ENCODE measurements at regions not wholly inside any gene's neighbourhood (a gene's known extent, or its start where the extent isn't known, plus 50 kb on each side); places are given as distances from the start of the nearest gene placed in this dataset.
"Not testable (repeated sequence)": the region's sequence is repeated elsewhere in the genome, so short reads cannot be mapped to it uniquely, and the experiment has no call there.

DNA sequence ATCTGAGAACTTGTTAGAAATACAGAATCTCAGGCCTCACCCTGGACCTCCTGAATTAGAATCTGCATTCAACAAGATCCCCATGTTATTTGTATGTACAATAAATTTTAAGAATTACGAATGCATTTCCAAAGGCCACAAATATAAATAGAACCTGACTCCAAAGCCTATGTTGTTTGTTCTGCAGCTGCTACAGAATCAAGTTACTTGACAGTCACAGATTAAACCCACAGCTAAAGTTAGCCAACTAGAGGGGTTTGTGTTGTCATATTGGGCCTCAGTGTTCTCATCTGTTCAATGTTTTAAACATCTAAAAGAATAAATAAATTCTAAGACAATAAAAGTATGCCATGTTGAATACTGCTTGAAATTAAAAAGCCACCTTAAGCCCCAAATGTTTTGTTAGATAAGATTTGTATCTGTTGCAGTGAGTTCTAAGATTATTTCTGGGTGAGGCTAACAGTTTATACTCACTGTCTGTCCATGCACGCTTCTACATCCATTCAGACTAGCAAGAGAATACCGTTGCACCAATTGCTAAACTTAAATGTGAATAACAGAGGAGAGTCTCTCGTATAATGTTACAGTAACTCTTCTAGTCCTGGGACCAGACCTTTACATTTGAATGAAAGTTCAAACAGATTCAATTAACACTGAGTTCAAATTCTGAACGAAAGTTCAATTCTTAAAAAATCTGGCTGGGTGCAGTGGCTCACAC is 200.4 kb downstream of the MEMO1 start:
- Mint-ChIP-seq H3K27ac (no peak overlapping the region), H3K4me3 (no peak overlapping the region), H3K4me1 (ENCODE audit: low read depth) (peaks cover 17% of the 10 kb centered on the region), H3K27me3 (no peaks in the 10 kb centered on the region), H3K36me3 (ENCODE audit: low read depth) (no peaks in the 10 kb centered on the region), H3K9me3 (no peaks in the 10 kb centered on the region)
- TF ChIP-seq, protein P1, sequence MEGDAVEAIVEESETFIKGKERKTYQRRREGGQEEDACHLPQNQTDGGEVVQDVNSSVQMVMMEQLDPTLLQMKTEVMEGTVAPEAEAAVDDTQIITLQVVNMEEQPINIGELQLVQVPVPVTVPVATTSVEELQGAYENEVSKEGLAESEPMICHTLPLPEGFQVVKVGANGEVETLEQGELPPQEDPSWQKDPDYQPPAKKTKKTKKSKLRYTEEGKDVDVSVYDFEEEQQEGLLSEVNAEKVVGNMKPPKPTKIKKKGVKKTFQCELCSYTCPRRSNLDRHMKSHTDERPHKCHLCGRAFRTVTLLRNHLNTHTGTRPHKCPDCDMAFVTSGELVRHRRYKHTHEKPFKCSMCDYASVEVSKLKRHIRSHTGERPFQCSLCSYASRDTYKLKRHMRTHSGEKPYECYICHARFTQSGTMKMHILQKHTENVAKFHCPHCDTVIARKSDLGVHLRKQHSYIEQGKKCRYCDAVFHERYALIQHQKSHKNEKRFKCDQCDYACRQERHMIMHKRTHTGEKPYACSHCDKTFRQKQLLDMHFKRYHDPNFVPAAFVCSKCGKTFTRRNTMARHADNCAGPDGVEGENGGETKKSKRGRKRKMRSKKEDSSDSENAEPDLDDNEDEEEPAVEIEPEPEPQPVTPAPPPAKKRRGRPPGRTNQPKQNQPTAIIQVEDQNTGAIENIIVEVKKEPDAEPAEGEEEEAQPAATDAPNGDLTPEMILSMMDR (IDR thresholded peaks at IDR 0.05), result no peak
- Histone ChIP-seq H3K36me3 (ENCODE audit: insufficient read depth, low read length) (no peaks in the 10 kb centered on the region), H3K27me3 (ENCODE audit: control insufficient read depth in 1 of 2, insufficient read depth in 2 of 2, low read length in 2 of 2) (no peaks in the 10 kb centered on the region), H3K4me3 (ENCODE audit: low read length) (no peak overlapping the region), H3K27ac (ENCODE audit: low read depth in 1 of 2, low read length in 2 of 2) (no peak overlapping the region), H3K4me1 (ENCODE audit: insufficient read depth, low read length) (peaks cover 9% of the 10 kb centered on the region), H3K9me3 (ENCODE audit: control insufficient read depth in 1 of 2, insufficient read depth in 1 of 2, low read length in 2 of 2) (no peaks in the 10 kb centered on the region)
- DNase-seq (no peak), ATAC-seq (ENCODE audit: poor library complexity) (no peak)
- intact Hi-C loops (cut with DNase I, micrococcal nuclease), result no loop called here
- POLR2A ChIA-PET, result no interaction called here
- CTCF ChIA-PET, result no interaction called here

DNA sequence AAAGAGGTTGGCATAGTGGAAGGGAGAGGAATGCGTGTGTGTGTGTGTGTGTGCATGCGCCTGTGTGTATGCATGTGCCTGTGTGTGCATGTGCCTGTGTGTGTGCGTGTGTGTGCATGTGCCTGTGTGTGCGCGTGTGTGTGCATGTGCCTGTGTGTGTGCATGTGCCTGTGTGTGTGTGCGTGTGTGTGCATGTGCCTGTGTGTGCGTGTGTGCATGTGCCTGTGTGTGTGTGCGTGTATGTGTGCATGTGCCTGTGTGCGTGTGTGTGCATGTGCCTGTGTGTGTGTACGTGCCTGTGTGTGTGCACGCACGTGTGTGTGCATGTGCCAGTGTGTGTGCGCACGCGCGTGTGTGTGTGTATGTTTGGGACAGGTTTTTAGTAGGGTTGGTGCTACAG is 205.1 kb downstream of the MEMO1 start:
- DNase-seq (no peak), ATAC-seq (ENCODE audit: poor library complexity) (no peak)
- no peaks in the 10 kb centered on the region for H3K36me3 Mint-ChIP-seq (ENCODE audit: low read depth)
- intact Hi-C loops (cut with DNase I, micrococcal nuclease), result no loop called here
- H3K27me3 Mint-ChIP-seq, result no peaks in the 10 kb centered on the region
- no peak overlapping the region for H3K27ac Mint-ChIP-seq
- Histone ChIP-seq H3K4me3 (ENCODE audit: low read length) (no peak overlapping the region), H3K36me3 (ENCODE audit: insufficient read depth, low read length) (no peaks in the 10 kb centered on the region), H3K9me3 (ENCODE audit: control insufficient read depth in 1 of 2, insufficient read depth in 1 of 2, low read length in 2 of 2) (no peaks in the 10 kb centered on the region), H3K27ac (ENCODE audit: low read depth in 1 of 2, low read length in 2 of 2) (no peak overlapping the region), H3K27me3 (ENCODE audit: control insufficient read depth in 1 of 2, insufficient read depth in 2 of 2, low read length in 2 of 2) (no peaks in the 10 kb centered on the region), H3K4me1 (ENCODE audit: insufficient read depth, low read length) (no peaks in the 10 kb centered on the region)
- TF ChIP-seq, protein P1 (IDR thresholded peaks at IDR 0.05), result no peak
- H3K9me3 Mint-ChIP-seq, result no peaks in the 10 kb centered on the region
- ChIA-PET CTCF (no interaction called here), POLR2A (no interaction called here)
- no peak overlapping the region for H3K4me3 Mint-ChIP-seq
- H3K4me1 Mint-ChIP-seq (ENCODE audit: low read depth), result no peaks in the 10 kb centered on the region

DNA sequence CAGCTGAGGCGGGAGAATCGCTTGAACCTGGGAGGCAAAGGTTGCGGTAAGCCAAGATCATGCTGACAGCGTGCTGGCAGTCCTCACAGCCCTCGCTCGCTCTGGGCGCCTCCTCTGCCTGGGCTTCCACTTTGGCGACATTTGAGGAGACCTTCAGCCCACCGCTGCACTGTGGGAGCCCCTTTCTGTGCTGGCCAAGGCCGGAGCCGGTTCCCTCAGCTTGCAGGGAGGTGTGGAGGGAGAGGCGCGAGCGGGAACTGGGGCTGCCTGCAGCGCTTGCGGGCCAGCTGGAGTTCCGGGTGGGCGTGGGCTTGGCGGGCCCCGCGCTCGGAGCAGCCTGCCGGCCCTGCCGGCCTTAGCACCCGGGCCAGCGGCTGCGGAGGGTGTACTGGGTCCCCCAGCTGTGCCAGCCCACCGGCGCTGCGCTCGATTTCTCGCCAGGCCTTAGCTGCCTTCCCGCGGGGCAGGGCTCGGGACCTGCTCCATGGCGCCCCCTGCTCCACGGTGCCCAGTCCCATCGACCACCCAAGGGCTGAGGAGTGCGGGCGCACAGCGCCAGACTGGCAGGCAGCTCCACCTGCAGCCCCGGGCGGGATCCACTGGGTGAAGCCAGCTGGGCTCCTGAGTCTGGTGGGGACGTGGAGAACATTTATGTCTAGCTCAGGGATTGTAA is 207.2 kb downstream of the MEMO1 start:
- H3K27ac ChIP-seq (ENCODE audit: low read depth in 1 of 2, low read length in 2 of 2); H3K4me3 Mint-ChIP-seq; H3K27me3 Mint-ChIP-seq; H3K9me3 Mint-ChIP-seq; DNase-seq; H3K4me1 Mint-ChIP-seq (ENCODE audit: low read depth); H3K4me3 ChIP-seq (ENCODE audit: low read length); H3K4me1 ChIP-seq (ENCODE audit: insufficient read depth, low read length); CTCF ChIA-PET; H3K36me3 ChIP-seq (ENCODE audit: insufficient read depth, low read length); POLR2A ChIA-PET; H3K36me3 Mint-ChIP-seq (ENCODE audit: low read depth); H3K27me3 ChIP-seq (ENCODE audit: control insufficient read depth in 1 of 2, insufficient read depth in 2 of 2, low read length in 2 of 2); ATAC-seq (ENCODE audit: poor library complexity); intact Hi-C loops (cut with DNase I, micrococcal nuclease); H3K9me3 ChIP-seq (ENCODE audit: control insufficient read depth in 1 of 2, insufficient read depth in 1 of 2, low read length in 2 of 2); H3K27ac Mint-ChIP-seq: not testable (repeated sequence)

DNA sequence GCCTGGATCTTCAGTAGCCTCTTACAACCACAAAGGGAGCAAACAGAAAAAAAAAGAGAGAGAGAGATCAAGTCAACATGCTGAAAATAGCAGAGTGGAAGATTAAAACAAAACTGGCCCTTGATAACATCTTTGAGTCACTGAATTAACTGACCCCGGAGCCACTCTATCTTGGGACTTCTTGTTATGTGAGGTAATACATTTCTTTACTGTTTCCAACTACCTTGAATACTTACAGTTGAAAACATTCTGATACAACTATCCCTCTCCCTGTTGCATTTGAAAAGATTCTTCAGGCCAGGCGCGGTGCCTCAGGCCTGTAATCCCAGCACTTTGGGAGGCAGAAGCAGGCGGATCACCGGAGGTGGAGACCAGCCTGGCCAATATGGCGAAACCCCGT is 208.1 kb downstream of the MEMO1 start:
- intact Hi-C loops (cut with DNase I, micrococcal nuclease), result no loop called here
- no peaks in the 10 kb centered on the region for H3K36me3 Mint-ChIP-seq (ENCODE audit: low read depth)
- no peak overlapping the region for H3K4me3 ChIP-seq (ENCODE audit: low read length)

DNA sequence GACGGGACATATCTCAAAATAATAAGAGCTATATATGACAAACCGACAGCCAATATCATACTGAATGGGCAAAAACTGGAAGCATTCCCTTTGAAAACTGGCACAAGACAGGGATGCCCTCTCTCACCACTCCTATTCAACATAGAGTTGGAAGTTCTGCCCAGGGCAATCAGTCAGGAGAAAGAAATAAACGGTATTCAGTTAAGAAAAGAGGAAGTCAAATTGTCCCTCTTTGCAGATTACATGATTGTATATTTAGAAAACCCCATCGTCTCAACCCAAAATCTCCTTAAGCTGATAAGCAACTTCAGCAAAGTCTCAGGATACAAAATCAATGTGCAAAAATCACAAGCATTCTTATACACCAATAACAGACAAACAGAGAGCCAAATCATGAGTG is 211.5 kb downstream of the MEMO1 start:
- POLR2A ChIA-PET, result not testable (repeated sequence)

More for the DNA sequence above, 208.1 kb downstream of the MEMO1 start:
- Histone ChIP-seq H3K36me3 (ENCODE audit: insufficient read depth, low read length) (no peaks in the 10 kb centered on the region), H3K4me1 (ENCODE audit: insufficient read depth, low read length) (no peaks in the 10 kb centered on the region), H3K9me3 (ENCODE audit: control insufficient read depth in 1 of 2, insufficient read depth in 1 of 2, low read length in 2 of 2) (no peaks in the 10 kb centered on the region), H3K27me3 (ENCODE audit: control insufficient read depth in 1 of 2, insufficient read depth in 2 of 2, low read length in 2 of 2) (no peaks in the 10 kb centered on the region), H3K27ac (ENCODE audit: low read depth in 1 of 2, low read length in 2 of 2) (no peak overlapping the region)
- ATAC-seq (ENCODE audit: poor library complexity) (no peak), DNase-seq (no peak)
- TF ChIP-seq, protein P1 (IDR thresholded peaks at IDR 0.05), result no peak
- CTCF ChIA-PET, result no interaction called here
- POLR2A ChIA-PET, result no interaction called here
- H3K4me3 Mint-ChIP-seq, result no peak overlapping the region
- peaks cover 12% of the 10 kb centered on the region for H3K27me3 Mint-ChIP-seq
- peaks cover 4% of the 10 kb centered on the region for H3K9me3 Mint-ChIP-seq
- no peak overlapping the region for H3K27ac Mint-ChIP-seq
- no peaks in the 10 kb centered on the region for H3K4me1 Mint-ChIP-seq (ENCODE audit: low read depth)

More for the DNA sequence above, 211.5 kb downstream of the MEMO1 start:
- H3K4me1 Mint-ChIP-seq (ENCODE audit: low read depth); ATAC-seq (ENCODE audit: poor library complexity); H3K4me1 ChIP-seq (ENCODE audit: insufficient read depth, low read length); H3K4me3 Mint-ChIP-seq; DNase-seq; H3K36me3 Mint-ChIP-seq (ENCODE audit: low read depth); H3K36me3 ChIP-seq (ENCODE audit: insufficient read depth, low read length); H3K4me3 ChIP-seq (ENCODE audit: low read length); H3K27ac Mint-ChIP-seq; H3K9me3 Mint-ChIP-seq; H3K27ac ChIP-seq (ENCODE audit: low read depth in 1 of 2, low read length in 2 of 2); CTCF ChIA-PET; intact Hi-C loops (cut with DNase I, micrococcal nuclease); H3K27me3 ChIP-seq (ENCODE audit: control insufficient read depth in 1 of 2, insufficient read depth in 2 of 2, low read length in 2 of 2): not testable (repeated sequence)
- peaks cover 12% of the 10 kb centered on the region for H3K27me3 Mint-ChIP-seq
- peaks cover 0 to 11% of the 10 kb centered on the region in 2 experiments for H3K9me3 ChIP-seq (ENCODE audit: control insufficient read depth in 1 of 2, insufficient read depth in 1 of 2, low read length in 2 of 2)

All from CD4-positive, alpha-beta T cell (primary cell).